ENCODE measurements at regions not wholly inside any gene's neighbourhood (a gene's known extent, or its start where the extent isn't known, plus 50 kb on each side); places are given as distances from the start of the nearest gene placed in this dataset.

- TF ChIP-seq E2F5 (CRISPR knock-in tag; IDR thresholded peaks at IDR 0.05) (no peak), CTCF (IDR thresholded peaks at IDR 0.05) (no peak), ETV6 (CRISPR knock-in tag; IDR thresholded peaks at IDR 0.05) (no peak), CREB1 (CRISPR knock-in tag; IDR thresholded peaks at IDR 0.05) (no peak), MXD4 (CRISPR knock-in tag; IDR thresholded peaks at IDR 0.05; ENCODE audit: borderline replicate concordance) (no peak), NFYB (CRISPR knock-in tag; conservative IDR thresholded peaks at IDR 0.05; ENCODE audit: low read depth) (no peak), JAZF1 (CRISPR knock-in tag; IDR thresholded peaks at IDR 0.05) (no peak), ZNF416 (CRISPR knock-in tag; IDR thresholded peaks at IDR 0.05) (no peak)
Observed at GRCh38 chr18:46236156-46236555, 132.0 kb downstream of the HAUS1 start.
